Neural cell (in vitro differentiated cells): ENCODE measurements at regions not wholly inside any gene's neighbourhood (a gene's known extent, or its start where the extent isn't known, plus 50 kb on each side); places are given as distances from the start of the nearest gene placed in this dataset.

ENCODE experiments used
- CTCF ChIP-seq: fragments of 450-650 bp; IDR thresholded peaks from 2 replicates; pipeline ENCODE4 v1.5.1; 2014; ENCODE audit warnings: antibody characterized with exemption, mild to moderate bottlenecking, moderate library complexity; ENCODE audit not compliant: poor library complexity, severe bottlenecking
- MXI1 ChIP-seq: fragments of 450-650 bp; conservative IDR thresholded peaks from 2 replicates; pipeline ENCODE4 v1.6.1; 2014; ENCODE audit warnings: antibody characterized with exemption, mild to moderate bottlenecking; ENCODE audit not compliant: poor library complexity, severe bottlenecking
- REST ChIP-seq: IDR thresholded peaks from 2 replicates; pipeline ENCODE4 v1.6.1; 2012; ENCODE audit warnings: borderline replicate concordance
- TAF1 ChIP-seq: IDR thresholded peaks from 2 replicates; pipeline ENCODE4 v1.6.1; 2012; ENCODE audit warnings: low read depth

- TF ChIP-seq MXI1 = no peak
- no peak for TF ChIP-seq REST
- TF ChIP-seq CTCF = no peak
- no peak for TF ChIP-seq TAF1
These were observed 218.3 kb downstream of the S1PR1 start for GRCh38 chr1:101455166-101455565.
